Activated CD8-positive, alpha-beta memory T cell treated with anti-CD3 and anti-CD28 coated beads for 48 hours (primary cell): ENCODE measurements at regions not wholly inside any gene's neighbourhood (a gene's known extent, or its start where the extent isn't known, plus 50 kb on each side); places are given as distances from the start of the nearest gene placed in this dataset.

Source experiments
- DNase-seq, 3 experiments: peaks; one replicate each; pipeline ENCODE4 v3.0.0-alpha.2; 2020; ENCODE audit warnings: low read depth in 2 of 3, low spot score in 2 of 3

- DNase-seq = no peak
Measured at GRCh38 chr2:128735296-128735960, 416.8 kb upstream of the HS6ST1 start.

- DNase-seq = no peak
Measured at GRCh38 chr2:128736046-128736688, 417.5 kb upstream of the HS6ST1 start.

DNA sequence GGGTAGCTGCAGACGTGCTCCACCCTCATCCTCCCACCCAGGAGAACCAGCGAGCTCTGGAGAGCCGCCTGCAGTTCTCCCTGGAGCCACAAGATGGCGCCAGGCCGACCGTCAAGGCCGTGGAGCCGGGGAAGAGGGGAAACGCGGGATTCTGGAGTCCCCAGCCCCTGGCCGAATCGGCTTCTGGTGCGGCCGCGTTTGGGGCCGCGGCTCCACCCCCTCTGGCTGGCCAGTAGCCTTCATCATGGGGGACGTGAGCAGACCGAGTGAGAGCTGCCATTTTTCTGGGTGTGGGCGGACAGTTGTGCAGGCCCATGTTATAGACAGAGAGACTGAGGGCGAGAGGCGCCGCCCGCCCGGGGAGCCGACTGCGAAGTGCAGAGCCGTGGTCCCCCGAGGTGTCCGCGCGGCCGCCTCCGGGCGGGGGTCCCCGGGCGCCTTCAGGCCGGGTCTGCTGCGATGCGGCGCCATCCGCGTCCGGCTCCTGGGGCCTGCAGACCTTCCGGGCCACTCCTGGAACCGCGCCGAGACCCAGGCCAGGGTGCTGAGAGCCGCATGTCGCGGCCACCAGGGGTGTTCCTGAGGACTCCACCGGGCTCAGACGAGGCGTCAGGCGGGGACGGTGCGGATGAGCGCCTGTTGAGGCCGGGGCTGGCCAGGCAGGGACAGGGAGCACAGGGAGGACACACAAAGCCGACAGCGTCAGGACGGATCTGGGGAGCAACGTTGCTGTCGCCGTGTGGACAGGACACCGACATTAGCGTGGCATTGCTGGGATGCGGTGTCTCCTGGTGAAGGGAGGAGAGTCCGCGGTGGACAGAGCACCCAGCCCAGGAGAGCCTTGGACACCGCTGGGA, 418.2 kb upstream of the HS6ST1 start:
- peak; percentile 31 to 58 (median 41) for DNase-seq

DNA sequence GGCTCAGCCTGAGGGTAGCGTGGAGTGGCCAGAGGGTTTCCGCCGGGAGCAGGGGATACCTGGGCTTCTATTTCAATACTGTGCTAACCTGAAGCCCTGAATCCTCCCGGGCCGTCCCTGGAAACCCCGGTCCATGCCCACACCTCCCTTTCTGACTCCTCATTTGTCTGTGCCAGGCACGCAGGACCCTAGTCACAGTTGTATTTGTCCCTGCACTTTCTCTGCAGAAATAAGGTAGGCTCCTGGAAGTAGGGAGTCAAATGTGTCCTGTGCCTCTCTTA, 418.8 kb upstream of the HS6ST1 start:
- no peak for DNase-seq

DNA sequence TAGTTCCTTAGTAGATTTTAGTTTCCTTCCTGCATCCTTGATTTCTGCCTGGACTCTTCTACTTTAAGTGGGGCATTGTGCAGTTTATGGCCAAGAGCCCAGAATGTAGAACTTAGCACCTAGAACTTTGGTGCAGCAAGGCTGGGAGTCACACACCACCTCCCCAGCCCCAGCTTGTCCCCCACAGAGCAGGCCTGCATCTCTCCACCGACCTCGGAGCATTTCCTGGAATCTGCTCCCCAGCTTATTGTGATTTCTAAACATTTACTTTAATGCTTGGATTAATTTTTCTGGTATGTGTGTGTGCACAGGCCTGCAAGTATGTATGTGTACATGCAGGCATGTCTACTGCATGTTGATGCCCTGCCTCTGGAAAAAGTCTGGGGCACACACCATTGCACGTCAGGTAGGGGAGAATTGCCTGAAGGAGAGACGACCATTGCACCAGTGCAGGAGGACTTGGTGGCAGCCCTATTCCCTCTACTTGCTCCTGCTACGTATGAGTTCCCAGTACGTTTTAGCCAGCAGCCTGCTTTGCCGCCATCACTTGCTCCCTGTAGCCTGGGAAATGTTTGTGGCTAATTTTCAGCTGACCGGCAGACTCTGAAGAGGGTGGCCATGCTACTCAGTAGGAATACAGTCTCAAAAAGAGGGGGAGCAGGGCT, 419.9 kb upstream of the HS6ST1 start:
- DNase-seq = no peak

DNA sequence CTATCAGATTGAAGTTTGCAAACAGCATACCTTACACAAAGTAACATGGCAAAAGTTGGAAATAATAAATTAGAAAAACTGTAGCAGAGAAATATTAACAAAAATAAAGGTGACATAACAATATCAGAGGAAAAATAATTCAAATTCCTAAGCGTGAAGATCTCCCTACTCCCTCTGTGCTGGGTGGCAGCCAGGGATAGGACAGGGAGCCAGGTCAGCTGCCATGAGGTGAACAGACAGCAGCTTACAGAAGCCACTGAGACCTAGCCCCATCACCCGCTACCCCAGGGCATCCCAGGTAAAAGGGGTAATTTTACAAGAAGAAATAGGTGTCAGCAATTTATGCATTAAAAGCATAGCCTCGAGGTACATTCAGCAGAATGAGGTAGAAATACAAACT, 423.8 kb upstream of the HS6ST1 start:
- no peak for DNase-seq

DNA sequence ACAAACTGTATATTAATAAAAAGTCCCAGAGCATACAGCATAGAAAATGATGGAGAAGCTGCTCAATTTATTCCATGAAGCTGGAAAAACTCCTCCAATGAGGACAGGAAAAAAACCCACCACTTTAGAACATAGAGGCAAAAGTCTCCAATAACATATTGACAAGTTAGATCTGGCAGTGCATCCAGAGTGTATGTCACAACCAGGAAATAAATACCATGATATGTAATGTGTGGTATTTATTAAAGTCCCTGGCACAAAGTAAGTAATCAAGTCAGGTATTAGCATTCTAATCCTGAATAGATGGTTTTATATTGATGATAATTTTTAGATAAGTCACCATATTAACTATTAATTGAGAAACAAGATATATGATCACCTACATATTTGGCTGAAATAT, 427.3 kb upstream of the HS6ST1 start:
- no peak for DNase-seq

DNA sequence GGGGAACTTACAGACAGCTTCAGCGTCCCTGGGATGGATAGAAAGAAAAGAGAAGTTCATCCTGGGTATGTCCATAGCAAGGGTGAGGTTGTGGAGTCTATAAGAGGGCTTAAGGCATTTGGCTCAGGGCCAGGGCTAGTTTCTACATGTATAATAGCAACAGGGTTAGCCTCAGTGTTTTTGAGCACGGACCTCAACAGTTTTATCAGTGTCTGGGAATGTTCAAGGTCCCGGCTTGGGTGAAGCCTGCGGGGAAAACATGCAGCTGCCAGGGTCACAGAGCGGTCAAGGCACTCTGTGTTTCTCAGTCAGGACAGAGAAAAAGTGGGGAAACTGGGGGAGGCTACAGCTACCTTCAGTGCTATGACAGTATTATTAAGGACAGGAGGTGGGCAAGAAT, 427.7 kb upstream of the HS6ST1 start:
- no peak for DNase-seq

- no peak for DNase-seq
Measured at GRCh38 chr2:128748336-128748735, 429.7 kb upstream of the HS6ST1 start.

- no peak for DNase-seq
Measured at GRCh38 chr2:128748835-128749605, 430.4 kb upstream of the HS6ST1 start.

- DNase-seq = no peak
Measured at GRCh38 chr2:128750328-128751165, 431.9 kb upstream of the HS6ST1 start.

DNA sequence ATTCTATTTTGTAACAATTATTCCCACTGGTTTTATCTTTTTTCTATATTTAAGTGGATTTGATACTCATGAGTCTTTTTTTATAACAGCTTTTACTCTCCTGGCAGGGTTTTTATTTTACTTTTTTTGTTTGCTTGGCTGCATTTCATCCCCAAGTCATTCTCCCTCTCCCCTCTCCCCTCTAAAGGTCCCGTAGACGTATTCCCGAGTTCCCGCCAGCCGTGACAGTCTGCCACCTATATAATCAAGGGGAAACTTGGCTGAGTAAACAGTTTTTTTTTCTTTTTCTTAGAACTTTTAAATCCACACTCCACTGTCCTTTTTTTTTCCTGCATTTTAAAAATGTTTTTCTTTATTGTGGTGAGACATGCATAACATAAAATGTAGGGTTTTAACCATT, 433.1 kb upstream of the HS6ST1 start:
- DNase-seq = no peak

DNA sequence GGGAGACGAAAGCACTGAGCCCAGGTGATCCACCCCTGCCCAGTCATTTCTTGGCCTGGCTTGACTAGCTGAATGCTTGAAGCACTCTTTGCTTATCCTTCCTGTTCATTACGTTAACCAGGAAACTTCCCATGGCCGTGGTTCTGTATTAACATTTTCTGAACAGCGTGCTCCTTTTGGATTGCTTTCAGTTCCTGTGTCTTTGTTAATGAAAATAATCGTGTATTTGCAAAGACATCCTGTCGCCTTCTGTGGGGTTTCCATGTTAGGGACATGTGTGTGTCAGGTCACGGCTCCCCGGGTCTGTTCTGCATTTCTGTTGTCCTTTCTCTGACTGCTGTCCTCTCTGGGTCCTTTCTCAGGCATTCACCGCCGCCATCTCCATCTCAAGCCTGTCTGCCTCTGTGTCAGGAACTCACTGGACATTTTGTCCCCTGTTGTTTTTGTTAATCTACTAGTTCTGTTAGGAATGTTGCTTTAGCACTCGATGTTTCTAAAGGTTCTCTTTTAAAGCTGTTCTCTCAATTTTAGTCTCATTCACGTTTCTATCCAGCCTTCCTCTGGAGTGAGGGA, 434.1 kb upstream of the HS6ST1 start:
- no peak for DNase-seq

GRCh38 chr2:128753321-128753720, 434.7 kb upstream of the HS6ST1 start:
- no peak for DNase-seq

DNA sequence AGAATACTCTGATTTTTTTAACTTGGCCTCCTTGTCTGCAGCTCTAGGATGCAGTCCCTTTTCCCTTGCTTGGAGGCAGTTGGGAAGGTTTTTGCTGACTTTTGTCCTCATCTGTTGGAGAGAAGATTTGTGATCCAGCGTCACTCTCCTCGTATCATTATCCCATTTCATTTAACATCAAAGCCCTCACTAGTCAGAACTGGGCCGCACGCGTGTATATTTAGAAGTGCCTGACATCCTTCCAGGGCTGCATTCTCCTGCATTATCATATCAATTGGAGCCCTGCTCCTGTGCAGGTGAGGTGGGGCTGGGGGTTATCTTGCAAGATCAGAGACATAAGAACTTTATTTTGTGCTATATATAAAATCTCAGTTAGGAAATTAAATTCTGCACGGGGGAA, 435.1 kb upstream of the HS6ST1 start:
- no peak for DNase-seq

DNA sequence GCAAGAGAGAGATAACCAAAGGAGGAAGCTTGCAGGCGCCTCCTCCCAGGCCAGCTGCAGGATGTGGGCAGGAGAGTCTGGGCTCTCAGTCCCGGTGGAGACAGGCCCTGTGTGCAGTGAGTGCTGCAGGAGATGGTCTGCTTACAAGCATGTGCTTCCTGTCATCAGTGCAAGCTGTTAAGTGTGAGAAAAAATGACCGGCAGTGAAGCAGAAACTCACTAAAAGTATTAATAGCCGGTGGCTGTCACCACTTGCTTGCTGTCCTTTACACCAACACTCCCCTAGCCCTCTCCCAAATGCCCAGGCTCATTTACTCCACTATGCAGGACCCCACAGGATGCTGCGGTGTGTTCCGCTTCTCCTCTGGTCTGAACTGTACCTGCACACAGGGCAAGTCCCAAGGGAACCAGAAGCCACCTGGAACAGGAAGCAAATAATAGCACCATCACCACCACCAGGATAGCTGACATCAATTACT, 435.6 kb upstream of the HS6ST1 start:
- DNase-seq = no peak

DNA sequence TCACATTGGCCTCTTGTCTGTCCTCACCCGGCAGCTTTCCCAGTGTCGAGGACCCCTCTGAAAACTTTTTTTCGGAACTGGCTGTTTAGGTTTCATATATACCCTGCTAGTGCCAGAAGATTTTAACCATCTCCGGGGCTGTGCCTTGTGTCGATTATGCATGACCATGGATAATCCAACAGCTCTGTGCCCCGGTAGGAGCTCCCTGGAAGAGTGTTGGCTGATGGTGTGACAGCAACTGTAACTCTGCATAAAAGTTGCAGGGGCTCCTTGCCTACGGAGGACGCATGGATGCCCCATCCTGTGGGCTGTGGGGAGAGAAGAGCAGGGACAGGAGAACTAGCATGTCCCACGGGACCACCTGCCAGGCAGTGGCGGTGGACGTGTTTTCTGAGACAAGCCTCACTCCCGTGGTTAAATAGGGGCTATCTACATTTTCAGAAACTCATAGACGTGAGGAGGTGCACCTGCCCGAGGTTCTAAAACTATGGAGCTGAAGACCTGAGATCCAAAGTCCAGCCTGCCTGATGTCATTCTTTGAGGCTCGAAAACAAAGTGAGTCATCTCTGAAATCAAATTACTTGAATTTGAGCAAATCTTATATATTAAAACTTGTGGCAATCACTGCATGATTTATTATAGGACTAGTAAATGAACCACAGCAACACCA, 437.2 kb upstream of the HS6ST1 start:
- no peak for DNase-seq

DNA sequence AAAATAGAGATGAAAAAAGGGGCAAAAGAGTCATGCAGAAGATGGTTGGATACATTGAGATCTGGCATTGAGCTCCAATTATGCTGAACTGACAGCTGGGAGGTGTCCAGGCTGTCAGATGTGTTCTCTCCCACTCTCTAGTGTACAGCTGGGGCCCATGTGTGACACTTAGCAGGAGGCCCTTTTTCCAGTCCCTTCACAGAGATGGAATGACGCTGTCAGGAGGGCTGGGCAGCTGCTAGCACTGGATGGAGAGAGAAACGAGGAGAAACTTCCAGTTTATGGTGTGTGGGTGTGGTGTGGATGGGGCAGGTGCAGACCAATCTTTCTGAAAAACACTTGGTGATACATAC, 437.7 kb upstream of the HS6ST1 start:
- DNase-seq = no peak

DNA sequence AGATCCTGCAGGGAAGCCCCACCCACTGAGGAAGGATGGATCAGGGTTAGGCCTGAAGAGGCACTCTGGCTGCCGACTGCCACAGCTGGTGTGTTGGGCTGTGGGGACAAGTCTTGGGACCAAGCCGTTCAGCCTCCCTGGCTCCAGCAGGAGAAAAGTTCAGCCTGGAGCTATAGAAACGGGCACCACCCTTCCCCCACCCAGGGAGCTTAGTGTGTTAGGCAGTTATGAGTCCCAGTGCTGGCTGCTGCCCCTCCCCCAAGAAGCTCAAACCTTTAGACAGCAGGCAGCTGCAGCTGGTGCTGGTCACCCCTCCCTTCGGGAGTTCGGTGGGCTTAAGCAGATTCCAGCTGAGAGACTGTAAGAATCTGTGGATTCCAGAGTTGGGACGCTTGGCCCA, 447.1 kb upstream of the HS6ST1 start:
- DNase-seq = no peak
